SK-N-SH (cell line): ENCODE measurements at regions not wholly inside any gene's neighbourhood (a gene's known extent, or its start where the extent isn't known, plus 50 kb on each side); places are given as distances from the start of the nearest gene placed in this dataset.

Experiments
- EP300 ChIP-seq, 2 experiments: IDR thresholded peaks; 2 replicates each; pipeline versions ENCODE4 v1.4.0 to v1.6.1; 2012; ENCODE audit warnings: borderline replicate concordance in 1 of 2, low read depth in 1 of 2, low read length in 1 of 2
- FOXM1 ChIP-seq: IDR thresholded peaks from 2 replicates; pipeline ENCODE4 v1.4.0; 2012; ENCODE audit warnings: low read depth, mild to moderate bottlenecking
- YY1 ChIP-seq: IDR thresholded peaks from 2 replicates; pipeline ENCODE4 v1.4.0; 2012; ENCODE audit warnings: low read depth, mild to moderate bottlenecking
- TF ChIP-seq, protein P1 (sequence below): fragments of 200-600 bp; sonication (generic); IDR thresholded peaks from 2 replicates; pipeline ENCODE4 v1.6.1; 2017; ENCODE audit warnings: antibody characterized with exemption, mild to moderate bottlenecking, moderate library complexity
- TF ChIP-seq, protein P2 (sequence below): fragments of 150-350 bp; IDR thresholded peaks from 2 replicates; pipeline ENCODE4 v1.6.1; 2017; ENCODE audit warnings: antibody characterized with exemption, low read length, low read depth, borderline replicate concordance
- TF ChIP-seq, protein P3 (sequence below): fragments of 150-350 bp; IDR thresholded peaks from 2 replicates; pipeline ENCODE4 v1.6.1; 2016; ENCODE audit warnings: mild to moderate bottlenecking, low read depth, low read length

DNA sequence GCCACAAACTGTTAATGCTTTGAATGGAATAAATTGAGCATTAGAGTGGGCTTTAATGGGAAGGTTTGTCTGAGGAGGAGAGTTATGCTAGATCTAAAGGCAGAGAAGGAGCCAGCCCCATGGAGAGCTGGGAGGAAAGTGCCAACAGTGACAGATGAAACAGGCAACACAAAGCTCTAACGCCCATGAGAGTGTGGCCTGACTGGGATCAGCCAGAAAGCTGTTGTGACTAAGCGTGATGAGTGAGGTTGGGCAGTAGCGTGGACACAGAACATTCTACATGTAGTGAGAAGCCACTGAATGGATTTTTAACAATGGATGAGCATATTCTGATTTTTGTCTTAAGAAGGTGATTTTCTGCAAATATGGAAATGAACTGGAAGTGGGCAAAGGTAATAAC is 185.3 kb upstream of the SIX2 start:
- TF ChIP-seq, protein P1, sequence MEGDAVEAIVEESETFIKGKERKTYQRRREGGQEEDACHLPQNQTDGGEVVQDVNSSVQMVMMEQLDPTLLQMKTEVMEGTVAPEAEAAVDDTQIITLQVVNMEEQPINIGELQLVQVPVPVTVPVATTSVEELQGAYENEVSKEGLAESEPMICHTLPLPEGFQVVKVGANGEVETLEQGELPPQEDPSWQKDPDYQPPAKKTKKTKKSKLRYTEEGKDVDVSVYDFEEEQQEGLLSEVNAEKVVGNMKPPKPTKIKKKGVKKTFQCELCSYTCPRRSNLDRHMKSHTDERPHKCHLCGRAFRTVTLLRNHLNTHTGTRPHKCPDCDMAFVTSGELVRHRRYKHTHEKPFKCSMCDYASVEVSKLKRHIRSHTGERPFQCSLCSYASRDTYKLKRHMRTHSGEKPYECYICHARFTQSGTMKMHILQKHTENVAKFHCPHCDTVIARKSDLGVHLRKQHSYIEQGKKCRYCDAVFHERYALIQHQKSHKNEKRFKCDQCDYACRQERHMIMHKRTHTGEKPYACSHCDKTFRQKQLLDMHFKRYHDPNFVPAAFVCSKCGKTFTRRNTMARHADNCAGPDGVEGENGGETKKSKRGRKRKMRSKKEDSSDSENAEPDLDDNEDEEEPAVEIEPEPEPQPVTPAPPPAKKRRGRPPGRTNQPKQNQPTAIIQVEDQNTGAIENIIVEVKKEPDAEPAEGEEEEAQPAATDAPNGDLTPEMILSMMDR = no peak
- TF ChIP-seq, protein P2, sequence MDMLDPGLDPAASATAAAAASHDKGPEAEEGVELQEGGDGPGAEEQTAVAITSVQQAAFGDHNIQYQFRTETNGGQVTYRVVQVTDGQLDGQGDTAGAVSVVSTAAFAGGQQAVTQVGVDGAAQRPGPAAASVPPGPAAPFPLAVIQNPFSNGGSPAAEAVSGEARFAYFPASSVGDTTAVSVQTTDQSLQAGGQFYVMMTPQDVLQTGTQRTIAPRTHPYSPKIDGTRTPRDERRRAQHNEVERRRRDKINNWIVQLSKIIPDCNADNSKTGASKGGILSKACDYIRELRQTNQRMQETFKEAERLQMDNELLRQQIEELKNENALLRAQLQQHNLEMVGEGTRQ = no peak
- TF ChIP-seq YY1 (no peak), EP300 (IDR thresholded peaks at IDR 0.05; ENCODE audit: borderline replicate concordance in 1 of 2, low read depth in 1 of 2, low read length in 1 of 2) (no peak), FOXM1 (no peak)
- TF ChIP-seq, protein P3, sequence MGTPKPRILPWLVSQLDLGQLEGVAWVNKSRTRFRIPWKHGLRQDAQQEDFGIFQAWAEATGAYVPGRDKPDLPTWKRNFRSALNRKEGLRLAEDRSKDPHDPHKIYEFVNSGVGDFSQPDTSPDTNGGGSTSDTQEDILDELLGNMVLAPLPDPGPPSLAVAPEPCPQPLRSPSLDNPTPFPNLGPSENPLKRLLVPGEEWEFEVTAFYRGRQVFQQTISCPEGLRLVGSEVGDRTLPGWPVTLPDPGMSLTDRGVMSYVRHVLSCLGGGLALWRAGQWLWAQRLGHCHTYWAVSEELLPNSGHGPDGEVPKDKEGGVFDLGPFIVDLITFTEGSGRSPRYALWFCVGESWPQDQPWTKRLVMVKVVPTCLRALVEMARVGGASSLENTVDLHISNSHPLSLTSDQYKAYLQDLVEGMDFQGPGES = no peak
